NCI-H1105 treated with DMSO at 0.1 percent for 48 hours (cell line): ENCODE measurements at regions not wholly inside any gene's neighbourhood (a gene's known extent, or its start where the extent isn't known, plus 50 kb on each side); places are given as distances from the start of the nearest gene placed in this dataset.

ENCODE experiments used
- DNase-seq: peaks from one replicate; lab custom pipeline; 2025; lab: John Stamatoyannopoulos, UW

GRCh38 chr20:39146394-39146793, 184.2 kb downstream of the DHX35 start:
- DNase-seq, result no peak

- no peak for DNase-seq
Measured at GRCh38 chr20:39145921-39146320, 183.8 kb downstream of the DHX35 start.

- DNase-seq, result no peak
Measured at GRCh38 chr20:39144757-39145156, 182.6 kb downstream of the DHX35 start.

- DNase-seq, result no peak
Measured at GRCh38 chr20:39142407-39143096, 180.4 kb downstream of the DHX35 start.

GRCh38 chr20:39137299-39137698, 175.2 kb downstream of the DHX35 start:
- no peak for DNase-seq

- DNase-seq, result no peak
Measured at GRCh38 chr20:39136798-39137197, 174.7 kb downstream of the DHX35 start.

GRCh38 chr20:39135885-39136544, 173.9 kb downstream of the DHX35 start:
- no peak for DNase-seq

GRCh38 chr20:39133201-39133600, 171.1 kb downstream of the DHX35 start:
- no peak for DNase-seq

- DNase-seq, result no peak
Measured at GRCh38 chr20:39132511-39132910, 170.4 kb downstream of the DHX35 start.

- no peak for DNase-seq
Measured at GRCh38 chr20:39132093-39132492, 169.9 kb downstream of the DHX35 start.

GRCh38 chr20:39130627-39131026, 168.5 kb downstream of the DHX35 start:
- DNase-seq, result no peak

- DNase-seq, result no peak
Measured at GRCh38 chr20:39129523-39129922, 167.4 kb downstream of the DHX35 start.

- no peak for DNase-seq
Measured at GRCh38 chr20:39124064-39124463, 161.9 kb downstream of the DHX35 start.

- no peak for DNase-seq
Measured at GRCh38 chr20:39123185-39123557, 161.0 kb downstream of the DHX35 start.

- peak; percentile 28 for DNase-seq
Measured at GRCh38 chr20:39117491-39117890, 155.3 kb downstream of the DHX35 start.

- no peak for DNase-seq
Measured at GRCh38 chr20:39116020-39116419, 153.9 kb downstream of the DHX35 start.

GRCh38 chr20:39112178-39112743, 150.1 kb downstream of the DHX35 start:
- peak; percentile 32 for DNase-seq

- DNase-seq, result no peak
Measured at GRCh38 chr20:39111359-39112177, 149.4 kb downstream of the DHX35 start.

- no peak for DNase-seq
Measured at GRCh38 chr20:39110819-39111136, 148.6 kb downstream of the DHX35 start.

- peak; percentile 23 for DNase-seq
Measured at GRCh38 chr20:39109933-39110818, 148.0 kb downstream of the DHX35 start.

GRCh38 chr20:39108746-39109145, 146.6 kb downstream of the DHX35 start:
- DNase-seq, result no peak

- DNase-seq, result no peak
Measured at GRCh38 chr20:39107741-39108140, 145.6 kb downstream of the DHX35 start.
